BLaER1 treated with 17β-estradiol and CSF1 and Interleukin-3, amounts not matched to agents 10 nM and 100 nM (cell line): ENCODE measurements at regions not wholly inside any gene's neighbourhood (a gene's known extent, or its start where the extent isn't known, plus 50 kb on each side); places are given as distances from the start of the nearest gene placed in this dataset.

ENCODE experiments used
- H3K27ac ChIP-seq, 11 experiments: shearing (Covaris generic); formaldehyde crosslinking; 2 replicates each; pipeline ENCODE4 v1.8.1; 2022
- H3K27me3 ChIP-seq, 11 experiments: shearing (Covaris generic); formaldehyde crosslinking; 2 replicates each; pipeline ENCODE4 v1.8.1; 2022
- H3K36me3 ChIP-seq, 11 experiments: shearing (Covaris generic); formaldehyde crosslinking; 2 replicates each; pipeline ENCODE4 v1.8.1; 2022
- H3K4me1 ChIP-seq, 10 experiments: shearing (Covaris generic); formaldehyde crosslinking; 2 replicates each; pipeline ENCODE4 v1.8.1; 2022
- H3K4me2 ChIP-seq, 11 experiments: shearing (Covaris generic); formaldehyde crosslinking; 2 replicates each; pipeline ENCODE4 v1.8.1; 2022
- H3K4me3 ChIP-seq, 10 experiments: shearing (Covaris generic); formaldehyde crosslinking; 2 replicates each; pipeline ENCODE4 v1.8.1; 2022
- H3K9ac ChIP-seq, 11 experiments: shearing (Covaris generic); formaldehyde crosslinking; 2 replicates each; pipeline ENCODE4 v1.8.1; 2022
- H3K9me3 ChIP-seq, 11 experiments: shearing (Covaris generic); formaldehyde crosslinking; replicated peaks in 1 of 11; 2 replicates each; pipeline ENCODE4 v1.8.1; 2022
- H4K20me1 ChIP-seq, 11 experiments: shearing (Covaris generic); formaldehyde crosslinking; 2 replicates each; pipeline ENCODE4 v1.8.1; 2022
- Cebpa-rat ChIP-seq, 11 experiments: shearing (Covaris generic); IDR thresholded peaks; 2 replicates each; pipeline ENCODE4 v1.8.1; 2022

- Histone ChIP-seq H3K4me3 (no peak overlapping the region), H3K27me3 (no peaks in the 10 kb centered on the region), H4K20me1 (no peaks in the 10 kb centered on the region), H3K36me3 (no peaks in the 10 kb centered on the region), H3K4me2 (no peak overlapping the region), H3K9me3 (peaks cover 0 to 8% (median 0%) of the 10 kb centered on the region in 11 experiments; a peak in 5 of 22 replicates), H3K4me1 (peaks cover 0 to 2% (median under 1%) of the 10 kb centered on the region in 10 experiments; a peak in 3 of 20 replicates), H3K27ac (no peak overlapping the region), H3K9ac (no peak overlapping the region)
- no peak for TF ChIP-seq Cebpa-rat (IDR thresholded peaks at IDR 0.05)
Observed at GRCh38 chr10:21278491-21279216, 246.8 kb downstream of the SKIDA1 start.

GRCh38 chr10:21273400-21273968, 252.0 kb downstream of the SKIDA1 start:
- Histone ChIP-seq H3K36me3 (no peaks in the 10 kb centered on the region), H3K4me2 (peak overlapping the region in 6 of 11 experiments; percentile 17 to 42 (median 25); a peak in 6 of 22 replicates), H3K4me1 (peaks cover 7 to 13% (median 10%) of the 10 kb centered on the region in 10 experiments; a peak in 17 of 20 replicates), H3K27ac (no peak overlapping the region), H3K9ac (no peak overlapping the region), H3K27me3 (no peaks in the 10 kb centered on the region), H3K9me3 (peaks cover 0 to 18% (median 5%) of the 10 kb centered on the region in 11 experiments; a peak in 6 of 22 replicates), H4K20me1 (no peaks in the 10 kb centered on the region), H3K4me3 (no peak overlapping the region)
- TF ChIP-seq Cebpa-rat (IDR thresholded peaks at IDR 0.05): no peak

GRCh38 chr10:21272643-21273399, 252.7 kb downstream of the SKIDA1 start:
- Histone ChIP-seq H3K4me3 (no peak overlapping the region), H3K27me3 (no peaks in the 10 kb centered on the region), H3K4me1 (peaks cover 7 to 13% (median 10%) of the 10 kb centered on the region in 10 experiments; a peak in 17 of 20 replicates), H3K36me3 (no peaks in the 10 kb centered on the region), H4K20me1 (no peaks in the 10 kb centered on the region), H3K4me2 (peak overlapping the region in 6 of 11 experiments; percentile 17 to 42 (median 25); a peak in 6 of 22 replicates), H3K27ac (no peak overlapping the region), H3K9me3 (peaks cover 0 to 18% (median 5%) of the 10 kb centered on the region in 11 experiments; a peak in 6 of 22 replicates), H3K9ac (no peak overlapping the region)
- no peak for TF ChIP-seq Cebpa-rat (IDR thresholded peaks at IDR 0.05)

GRCh38 chr10:21270976-21271375, 254.5 kb downstream of the SKIDA1 start:
- H4K20me1 ChIP-seq: no peaks in the 10 kb centered on the region
- no peak overlapping the region for H3K4me2 ChIP-seq
- no peak overlapping the region for H3K27ac ChIP-seq
- H3K27me3 ChIP-seq: no peaks in the 10 kb centered on the region
- H3K9ac ChIP-seq: no peak overlapping the region
- no peak overlapping the region for H3K4me3 ChIP-seq
- H3K9me3 ChIP-seq: peaks cover 0 to 17% (median 5%) of the 10 kb centered on the region in 11 experiments; a peak in 6 of 22 replicates
- peaks cover 7 to 13% (median 10%) of the 10 kb centered on the region in 10 experiments; a peak in 17 of 20 replicates for H3K4me1 ChIP-seq
- no peaks in the 10 kb centered on the region for H3K36me3 ChIP-seq
- TF ChIP-seq Cebpa-rat (IDR thresholded peaks at IDR 0.05): no peak

- H3K4me3 ChIP-seq: no peak overlapping the region
- H3K27ac ChIP-seq: no peak overlapping the region
- H3K4me2 ChIP-seq: no peak overlapping the region
- H3K9me3 ChIP-seq: peaks cover 0 to 10% (median 5%) of the 10 kb centered on the region in 11 experiments; a peak in 1 of 22 replicates
- H4K20me1 ChIP-seq: no peaks in the 10 kb centered on the region
- no peaks in the 10 kb centered on the region for H3K36me3 ChIP-seq
- H3K27me3 ChIP-seq: no peaks in the 10 kb centered on the region
- H3K9ac ChIP-seq: no peak overlapping the region
- peaks cover 7 to 14% (median 10%) of the 10 kb centered on the region in 10 experiments; a peak in 17 of 20 replicates for H3K4me1 ChIP-seq
- TF ChIP-seq Cebpa-rat (IDR thresholded peaks at IDR 0.05): no peak
Observed at GRCh38 chr10:21269289-21269688, 256.2 kb downstream of the SKIDA1 start.

GRCh38 chr10:21265622-21266021, 259.9 kb downstream of the SKIDA1 start:
- Histone ChIP-seq H3K27ac (no peak overlapping the region), H3K4me2 (no peak overlapping the region), H3K4me1 (peaks cover 0 to 4% (median 0%) of the 10 kb centered on the region in 10 experiments; a peak in 1 of 20 replicates), H3K4me3 (no peak overlapping the region), H3K36me3 (no peaks in the 10 kb centered on the region), H3K9me3 (0 out of 22 replicates have a peak, but pooled peaks cover 0 to under 1% (median 0%) of the 10 kb centered on the region in 11 experiments), H4K20me1 (no peaks in the 10 kb centered on the region), H3K9ac (no peak overlapping the region), H3K27me3 (no peaks in the 10 kb centered on the region)
- TF ChIP-seq Cebpa-rat (IDR thresholded peaks at IDR 0.05): no peak

GRCh38 chr10:21264271-21264670, 261.2 kb downstream of the SKIDA1 start:
- peaks cover 0 to 4% (median 0%) of the 10 kb centered on the region in 10 experiments; a peak in 1 of 20 replicates for H3K4me1 ChIP-seq
- no peak overlapping the region for H3K9ac ChIP-seq
- no peaks in the 10 kb centered on the region for H3K9me3 ChIP-seq
- H3K4me3 ChIP-seq: no peak overlapping the region
- H3K27ac ChIP-seq: no peak overlapping the region
- no peaks in the 10 kb centered on the region for H3K27me3 ChIP-seq
- H3K36me3 ChIP-seq: no peaks in the 10 kb centered on the region
- no peak for TF ChIP-seq Cebpa-rat (IDR thresholded peaks at IDR 0.05)
- H4K20me1 ChIP-seq: no peaks in the 10 kb centered on the region
- no peak overlapping the region for H3K4me2 ChIP-seq

- H3K27ac ChIP-seq: no peak overlapping the region
- H3K4me2 ChIP-seq: no peak overlapping the region
- H3K4me1 ChIP-seq: peaks cover 0 to 4% (median 0%) of the 10 kb centered on the region in 10 experiments; a peak in 1 of 20 replicates
- H3K9me3 ChIP-seq: no peaks in the 10 kb centered on the region
- no peak overlapping the region for H3K9ac ChIP-seq
- no peaks in the 10 kb centered on the region for H3K27me3 ChIP-seq
- H4K20me1 ChIP-seq: no peaks in the 10 kb centered on the region
- H3K36me3 ChIP-seq: no peaks in the 10 kb centered on the region
- TF ChIP-seq Cebpa-rat (IDR thresholded peaks at IDR 0.05): no peak
- H3K4me3 ChIP-seq: no peak overlapping the region
Observed at GRCh38 chr10:21263839-21264238, 261.6 kb downstream of the SKIDA1 start.

- Histone ChIP-seq H3K4me3 (no peak overlapping the region), H3K9me3 (no peaks in the 10 kb centered on the region), H3K4me2 (no peak overlapping the region), H4K20me1 (no peaks in the 10 kb centered on the region), H3K27me3 (no peaks in the 10 kb centered on the region), H3K4me1 (peaks cover 0 to 4% (median 0%) of the 10 kb centered on the region in 10 experiments; a peak in 1 of 20 replicates), H3K9ac (no peak overlapping the region), H3K27ac (no peak overlapping the region), H3K36me3 (no peaks in the 10 kb centered on the region)
- TF ChIP-seq Cebpa-rat (IDR thresholded peaks at IDR 0.05): no peak
Observed at GRCh38 chr10:21263263-21263803, 262.1 kb downstream of the SKIDA1 start.
